HG02938 (cell line): ENCODE measurements at regions not wholly inside any gene's neighbourhood (a gene's known extent, or its start where the extent isn't known, plus 50 kb on each side); places are given as distances from the start of the nearest gene placed in this dataset.
"Not testable (repeated sequence)": the region's sequence is repeated elsewhere in the genome, so short reads cannot be mapped to it uniquely, and the experiment has no call there.

Experiments used
- ATAC-seq: cut with Tn5 transposase; IDR thresholded peaks from one replicate; pipeline ENCODE4 v1.9.1; 2021; ENCODE audit warnings: mild to moderate bottlenecking, moderate library complexity; ENCODE audit not compliant: unreplicated experiment

DNA sequence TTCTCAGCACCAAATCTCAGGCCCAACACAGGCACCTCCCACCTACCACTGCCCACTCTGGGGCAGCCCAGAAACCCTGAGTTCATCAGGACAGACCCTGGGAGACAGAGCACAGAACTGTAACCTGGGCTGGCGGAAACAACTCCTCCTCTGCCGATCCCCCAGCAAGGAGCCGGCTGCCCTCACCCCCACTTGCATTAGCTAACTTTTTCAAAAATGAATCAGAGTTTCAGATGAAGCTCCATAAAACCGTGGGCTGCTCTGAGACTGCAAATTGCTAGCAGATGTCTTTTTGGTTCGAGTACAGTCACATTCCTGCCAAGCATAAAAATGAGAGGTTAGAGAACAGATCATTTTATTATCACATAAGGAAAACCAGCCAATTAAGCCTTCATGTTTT, 93.4 kb upstream of the PARD3 start:
- no peak for ATAC-seq

GRCh38 chr10:34907743-34908430, 92.8 kb upstream of the PARD3 start:
- no peak for ATAC-seq

DNA sequence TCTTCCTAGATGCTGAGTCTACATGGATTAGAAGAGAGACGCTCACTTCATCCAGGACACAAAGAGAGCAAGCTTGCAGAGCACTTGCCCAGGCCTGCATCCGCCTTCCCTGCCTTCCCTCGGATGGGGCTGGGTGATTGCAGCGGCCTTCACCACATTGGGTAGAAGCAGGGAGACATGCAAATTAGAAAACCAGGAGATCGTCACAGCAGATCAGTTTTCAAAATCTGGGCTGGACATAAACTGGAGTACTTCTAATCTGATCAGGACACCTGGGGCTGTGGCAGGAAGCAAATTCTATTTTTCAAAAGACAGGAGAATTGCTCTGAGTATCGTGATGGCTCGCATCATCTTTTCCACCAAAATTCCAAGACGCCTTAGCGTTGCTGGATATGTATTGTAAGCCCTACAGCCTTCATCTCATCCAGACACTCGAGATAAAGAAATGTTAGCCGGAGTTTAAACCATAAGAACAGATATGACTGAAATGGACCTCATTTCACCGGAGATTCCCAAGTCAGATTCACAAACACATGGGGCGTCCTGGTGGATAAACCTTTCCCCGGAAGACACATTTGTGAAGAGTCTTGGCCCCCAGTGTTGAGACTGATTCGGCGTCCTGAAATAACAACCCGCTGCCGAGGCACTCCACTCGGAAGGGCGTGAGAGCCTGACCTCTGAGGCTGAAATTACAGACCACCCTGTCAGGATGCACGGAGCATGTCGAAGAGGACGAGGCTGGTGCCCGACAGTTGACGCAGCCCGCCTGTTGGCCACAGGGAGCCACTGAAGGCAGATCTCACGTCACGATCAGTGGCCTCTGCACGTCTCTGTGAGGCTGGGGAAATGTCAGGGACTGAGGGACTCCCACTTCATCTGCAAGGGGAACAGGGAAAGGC, 91.2 kb upstream of the PARD3 start:
- ATAC-seq: no peak

DNA sequence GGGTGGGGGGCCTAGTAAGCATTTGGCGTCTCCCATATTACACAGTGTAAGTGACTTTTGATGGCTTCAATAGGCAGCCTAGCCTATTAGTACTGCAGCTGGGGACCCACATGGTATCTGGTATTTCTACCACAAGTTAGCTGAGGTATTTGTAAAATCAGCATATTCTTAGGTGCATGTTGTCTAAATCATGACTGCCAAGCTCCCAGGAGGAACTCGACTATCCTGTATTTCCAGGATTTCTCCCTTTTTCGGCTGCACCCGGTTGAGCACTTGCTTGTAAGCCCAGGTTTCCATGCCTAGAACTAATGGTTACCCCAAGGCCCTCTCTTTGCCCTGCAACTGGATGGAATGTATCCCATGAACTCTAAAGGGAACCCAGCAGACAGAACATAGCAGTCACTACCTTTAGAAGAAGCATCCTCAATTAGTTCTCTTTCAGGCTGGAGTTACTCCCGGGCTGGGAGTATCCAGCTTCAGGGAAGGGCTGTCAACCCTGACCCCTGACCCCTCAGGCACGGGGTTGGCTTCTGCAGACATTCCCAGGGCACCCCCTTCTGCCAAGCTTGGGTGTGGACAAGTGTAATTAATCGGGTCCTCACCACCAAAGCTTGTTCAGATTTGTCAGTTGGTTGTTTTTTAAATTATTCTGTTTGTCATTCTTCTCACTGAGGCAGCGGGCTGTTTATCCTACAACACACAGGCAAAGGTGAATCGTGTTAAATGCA, 90.3 kb upstream of the PARD3 start:
- no peak for ATAC-seq

GRCh38 chr10:34904191-34904590, 89.1 kb upstream of the PARD3 start:
- no peak for ATAC-seq

- ATAC-seq: no peak
Observed at GRCh38 chr10:34899161-34899560, 84.1 kb upstream of the PARD3 start.

GRCh38 chr10:34895977-34896376, 80.9 kb upstream of the PARD3 start:
- ATAC-seq: no peak

DNA sequence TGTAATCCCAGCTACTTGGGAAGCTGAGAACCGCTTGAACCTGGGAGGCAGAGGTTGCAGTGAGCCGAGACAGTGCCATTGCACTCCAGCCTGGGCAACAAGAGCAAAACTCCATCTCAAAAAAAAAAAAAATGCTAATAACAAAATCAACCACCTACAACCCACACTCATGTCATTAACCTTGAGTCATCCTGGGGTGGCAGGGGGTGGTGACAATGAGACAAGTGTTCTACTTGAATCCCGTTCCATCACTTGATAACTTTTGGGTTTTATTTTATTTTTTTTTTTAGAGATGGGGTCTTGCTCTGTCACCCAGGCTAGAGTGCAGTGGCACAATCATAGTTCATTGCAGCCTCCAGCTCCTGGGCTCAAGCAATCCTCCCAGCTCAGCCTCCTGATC, 80.0 kb upstream of the PARD3 start:
- not testable (repeated sequence) for ATAC-seq

DNA sequence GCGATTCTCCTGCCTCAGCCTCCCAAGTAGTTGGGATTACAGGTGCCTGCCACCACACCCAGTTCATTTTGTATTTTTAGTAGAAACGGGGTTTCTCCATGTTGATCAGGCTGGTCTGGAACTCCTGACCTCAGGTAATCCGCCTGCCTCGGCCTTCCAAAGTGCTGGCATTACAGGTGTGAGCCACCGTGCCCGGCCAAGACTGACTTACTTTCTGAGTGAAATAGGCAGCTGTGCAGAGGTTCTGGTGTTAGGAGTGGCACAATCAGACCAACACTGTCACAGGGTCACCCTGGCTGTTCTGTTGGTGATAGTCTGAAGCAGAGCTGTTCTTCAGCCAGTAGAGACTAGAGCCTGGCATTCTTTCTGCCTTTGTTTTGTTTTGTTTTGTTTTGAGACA, 77.4 kb upstream of the PARD3 start:
- not testable (repeated sequence) for ATAC-seq

GRCh38 chr10:34890939-34891338, 75.8 kb upstream of the PARD3 start:
- ATAC-seq: no peak

- ATAC-seq: no peak
Observed at GRCh38 chr10:34889004-34889869, 74.1 kb upstream of the PARD3 start.

DNA sequence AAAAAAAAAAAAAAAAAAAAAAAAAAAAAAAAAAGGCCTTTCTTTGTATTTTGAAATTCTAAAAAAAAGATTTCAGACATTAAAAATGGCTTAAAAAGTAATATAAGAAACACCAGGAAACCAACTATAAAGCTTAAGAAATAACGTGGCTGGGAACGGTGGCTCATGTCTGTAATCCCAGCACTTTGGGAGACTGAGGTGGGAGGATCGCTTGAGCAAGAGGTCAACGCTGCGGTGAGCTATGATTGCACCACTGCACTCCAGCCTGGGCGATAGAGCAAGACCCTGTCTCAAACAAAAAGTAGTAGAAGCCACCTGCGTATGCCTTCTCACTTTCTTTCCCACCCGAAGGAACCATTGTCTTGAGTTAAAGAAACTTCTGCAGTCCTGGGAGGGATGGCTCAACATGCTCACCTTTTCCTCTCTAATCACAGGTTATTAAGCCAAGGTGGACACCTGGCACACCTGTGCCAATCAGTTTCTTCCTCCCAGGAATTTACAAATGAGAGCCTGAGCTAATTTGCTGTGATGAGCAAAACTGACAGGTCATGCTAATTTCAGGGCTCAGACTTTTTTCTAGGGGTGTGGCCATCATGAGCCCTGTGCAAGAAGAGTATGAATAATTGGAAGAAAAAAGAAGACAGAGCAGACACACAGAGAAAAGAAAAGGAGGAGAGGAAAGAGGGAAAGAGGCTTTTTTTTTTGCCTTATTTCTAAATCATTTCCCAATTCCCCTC, 72.0 kb upstream of the PARD3 start:
- no peak for ATAC-seq

- ATAC-seq: no peak
Observed at GRCh38 chr10:34885898-34886297, 70.8 kb upstream of the PARD3 start.

GRCh38 chr10:34885011-34885410, 69.9 kb upstream of the PARD3 start:
- ATAC-seq: no peak

GRCh38 chr10:34884272-34884952, 69.3 kb upstream of the PARD3 start:
- ATAC-seq: no peak

DNA sequence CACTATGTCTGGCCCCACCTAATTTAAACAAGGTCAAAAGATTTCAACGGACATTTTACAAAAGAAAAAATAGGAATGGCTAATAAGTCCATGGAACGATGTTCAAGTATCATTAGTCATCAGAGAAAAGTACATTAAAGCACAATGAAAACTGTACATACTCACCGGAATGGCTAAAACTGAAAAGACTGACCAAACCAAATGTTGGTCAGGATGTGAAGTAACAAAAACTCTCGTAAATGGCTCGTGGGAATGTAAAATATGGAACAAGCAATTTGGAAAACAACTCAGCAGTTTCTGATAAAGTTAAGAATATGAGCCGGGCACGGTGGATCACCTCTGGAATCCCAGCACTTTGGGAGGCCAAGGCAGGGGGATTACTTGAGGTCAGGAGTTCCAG, 65.7 kb upstream of the PARD3 start:
- ATAC-seq: no peak

DNA sequence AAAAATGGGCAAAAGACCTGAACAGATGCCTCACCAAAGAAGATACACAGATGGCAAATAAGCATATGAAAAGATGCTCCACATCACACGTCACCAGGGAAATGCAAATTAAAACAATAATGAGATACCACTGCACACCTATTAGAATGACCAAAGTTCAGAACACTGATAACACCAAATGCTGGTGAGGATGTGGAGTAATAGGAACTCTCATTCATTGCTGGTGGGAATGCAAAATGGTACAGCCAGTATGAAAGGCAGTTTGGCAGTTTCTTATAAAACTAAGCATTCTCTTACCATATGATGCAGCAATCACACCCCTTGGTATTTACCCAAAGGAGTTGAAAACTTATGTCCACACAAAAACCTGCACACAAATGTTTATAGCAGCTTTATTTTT, 63.6 kb upstream of the PARD3 start:
- ATAC-seq: not testable (repeated sequence)

- ATAC-seq: no peak
Observed at GRCh38 chr10:34875061-34875460, 60.0 kb upstream of the PARD3 start.

DNA sequence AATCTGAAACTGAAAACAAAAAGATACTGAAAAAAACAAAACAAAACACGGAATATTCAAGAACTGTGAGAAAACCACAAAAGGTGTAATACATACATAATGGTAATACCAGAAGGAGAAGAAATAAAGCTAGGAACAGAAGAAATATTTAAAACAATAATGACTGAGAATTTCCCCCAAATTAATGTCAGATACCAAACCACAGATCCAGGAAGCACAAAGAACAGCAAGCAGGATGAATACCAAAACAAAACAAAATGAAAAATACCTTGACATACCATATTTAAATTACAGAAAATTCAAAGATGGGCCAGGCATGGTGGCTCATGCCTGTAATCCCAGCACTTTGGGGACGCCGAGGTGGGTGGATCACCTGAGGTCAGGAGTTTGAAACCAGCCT, 57.7 kb upstream of the PARD3 start:
- no peak for ATAC-seq
